Fibroblast of skin of left biceps (primary cell): ENCODE measurements at regions not wholly inside any gene's neighbourhood (a gene's known extent, or its start where the extent isn't known, plus 50 kb on each side); places are given as distances from the start of the nearest gene placed in this dataset.
"Not testable (repeated sequence)": the region's sequence is repeated elsewhere in the genome, so short reads cannot be mapped to it uniquely, and the experiment has no call there.

Experiments
- DNase-seq, 2 experiments: peaks; one replicate each; pipeline ENCODE4 v3.0.0-alpha.2; 2013; ENCODE audit warnings: low read depth in 2 of 2

- no peak for DNase-seq
These were observed 112.3 kb upstream of the SLC8A1 start for GRCh38 chr2:40564184-40564583.

DNA sequence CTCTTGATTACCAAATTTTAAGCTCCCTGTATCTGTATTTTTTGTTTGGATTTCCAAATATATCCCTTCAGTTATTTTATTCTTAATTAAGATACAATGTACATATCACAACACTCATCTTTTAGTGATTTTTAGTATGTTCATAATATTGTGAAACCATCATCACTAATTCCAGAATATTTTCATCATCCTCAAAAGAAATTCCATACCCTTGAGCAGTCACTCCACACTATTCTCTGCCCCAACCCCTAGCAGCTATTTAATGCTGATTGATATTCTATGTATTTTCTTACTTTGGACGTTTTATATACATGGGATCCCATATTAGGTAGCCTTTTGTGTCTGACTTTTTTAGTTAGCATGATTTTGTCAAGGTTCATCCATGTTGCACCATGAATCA lies 127.4 kb upstream of the SLC8A1 start:
- DNase-seq: peak; percentile 15 to 17

DNA sequence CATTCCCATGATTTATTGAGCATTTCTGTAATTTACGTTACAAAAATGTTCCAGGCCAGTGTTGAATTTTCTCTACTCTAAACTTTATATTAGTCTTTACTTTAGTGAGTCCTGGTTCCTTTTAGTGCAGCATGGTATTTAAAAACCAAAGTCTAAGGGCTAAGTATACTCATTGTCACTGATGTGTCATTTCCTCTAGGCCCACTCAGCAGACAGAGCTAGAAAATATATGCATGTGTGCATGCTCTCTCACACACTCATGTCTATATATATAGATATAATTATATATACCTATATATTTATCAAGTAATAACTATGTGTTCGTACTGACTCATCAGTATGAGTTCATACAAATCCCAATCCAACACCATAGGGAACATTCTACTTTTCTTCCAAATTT lies 132.5 kb upstream of the SLC8A1 start:
- DNase-seq: no peak

- no peak for DNase-seq
These were observed 139.9 kb upstream of the SLC8A1 start for GRCh38 chr2:40591774-40592173.

- DNase-seq: no peak
These were observed 140.3 kb upstream of the SLC8A1 start for GRCh38 chr2:40592218-40592617.

- DNase-seq: no peak
These were observed 155.0 kb upstream of the SLC8A1 start for GRCh38 chr2:40606862-40607261.

DNA sequence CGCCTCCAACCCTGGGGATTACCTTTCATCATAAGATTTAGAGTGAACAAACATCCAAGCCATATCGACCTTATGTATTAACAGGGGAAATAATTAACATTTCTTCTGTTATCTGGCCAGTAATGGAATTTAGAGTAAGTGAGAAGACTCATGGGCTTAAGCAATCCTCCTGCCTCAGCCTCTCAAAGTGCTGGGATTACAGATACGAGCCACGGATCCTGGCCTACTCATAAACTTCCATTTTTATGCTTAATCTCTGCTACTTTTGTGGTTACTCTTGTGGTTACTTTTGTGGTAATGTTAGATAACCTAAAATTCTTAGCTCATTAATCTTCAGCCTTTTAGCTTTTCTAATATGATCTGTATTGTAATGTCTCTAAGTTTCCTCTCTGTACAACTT lies 159.3 kb upstream of the SLC8A1 start:
- DNase-seq: no peak

DNA sequence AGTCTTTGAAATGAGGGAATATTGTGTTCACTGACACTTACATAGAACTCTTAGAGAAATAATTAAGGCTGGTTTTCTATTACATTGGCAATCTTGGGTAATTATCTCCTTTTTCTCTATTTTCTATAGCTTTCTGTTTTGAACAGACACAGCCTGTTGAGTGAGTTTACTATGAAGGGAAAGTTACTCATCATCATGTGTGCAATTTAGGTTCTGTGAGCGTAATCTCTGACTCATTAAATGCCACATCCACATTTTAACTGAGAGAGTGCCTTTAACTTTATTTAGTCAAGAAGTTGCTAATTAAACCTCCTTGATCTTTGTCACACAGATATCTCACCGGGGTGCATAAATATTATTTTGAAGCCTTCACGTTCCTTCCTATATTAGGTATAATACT lies 174.0 kb upstream of the SLC8A1 start:
- DNase-seq: peak; percentile 40 to 49

- no peak for DNase-seq
These were observed 176.7 kb upstream of the SLC8A1 start for GRCh38 chr2:40628556-40628955.

- no peak for DNase-seq
These were observed 178.0 kb upstream of the SLC8A1 start for GRCh38 chr2:40629768-40630434.

DNA sequence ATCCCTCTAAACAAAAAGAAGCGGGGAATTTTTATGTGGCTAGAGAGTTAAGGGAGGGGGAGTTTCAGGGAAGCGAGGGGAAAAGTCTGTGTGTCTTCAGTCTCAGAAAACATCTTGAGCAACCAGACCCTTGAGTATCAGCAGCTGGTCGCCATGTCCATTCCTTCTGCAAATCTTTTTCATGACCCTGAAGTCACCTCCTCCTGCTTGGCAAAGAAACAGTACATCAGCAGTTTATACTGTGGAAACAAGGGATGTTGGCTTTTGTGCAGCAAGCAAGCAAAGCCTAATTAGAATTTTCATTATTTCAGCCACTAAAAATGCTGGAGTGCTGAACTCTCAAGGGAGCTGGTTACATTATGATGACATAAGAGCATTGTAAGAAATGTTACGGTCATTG lies 187.4 kb upstream of the SLC8A1 start:
- DNase-seq: no peak

- peak; percentile 38 to 42 for DNase-seq
These were observed 190.3 kb upstream of the SLC8A1 start for GRCh38 chr2:40642237-40642636.

DNA sequence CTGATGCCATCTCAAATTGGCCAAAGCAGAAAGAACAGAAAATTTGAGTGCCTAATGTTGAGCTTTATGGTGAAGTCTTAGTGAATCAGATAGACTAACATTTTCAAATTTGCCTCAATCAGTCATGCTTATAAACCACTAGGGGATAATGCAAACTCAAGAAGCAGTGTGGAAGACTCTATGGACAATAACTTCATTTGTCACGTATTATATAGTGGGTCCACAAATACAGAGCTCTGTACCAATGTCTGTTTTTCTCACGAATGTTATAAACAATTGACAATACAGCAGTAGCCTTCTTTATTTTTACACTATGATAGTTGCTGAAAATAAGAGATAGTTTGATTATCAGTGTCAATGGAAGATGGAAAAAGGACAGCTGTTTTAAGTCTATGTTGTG lies 190.8 kb upstream of the SLC8A1 start:
- DNase-seq: no peak

DNA sequence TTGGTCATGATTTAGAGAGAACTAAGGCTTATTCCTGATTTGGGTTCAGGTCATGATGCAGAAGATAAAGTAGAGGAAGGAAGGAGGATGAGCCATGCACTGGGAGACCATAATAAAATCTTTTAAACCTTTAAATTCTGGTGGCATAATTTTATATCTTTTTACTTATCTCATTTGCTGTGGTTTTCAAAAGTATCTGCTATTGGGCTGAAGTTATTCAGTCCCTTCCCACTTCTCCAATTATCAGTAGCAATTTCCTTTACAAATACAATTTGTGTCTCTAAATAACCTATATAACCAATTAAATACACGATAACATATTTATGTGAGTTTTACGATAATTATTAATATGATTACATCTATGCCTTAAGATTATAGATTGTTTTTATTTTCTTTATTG lies 194.8 kb upstream of the SLC8A1 start:
- no peak for DNase-seq

DNA sequence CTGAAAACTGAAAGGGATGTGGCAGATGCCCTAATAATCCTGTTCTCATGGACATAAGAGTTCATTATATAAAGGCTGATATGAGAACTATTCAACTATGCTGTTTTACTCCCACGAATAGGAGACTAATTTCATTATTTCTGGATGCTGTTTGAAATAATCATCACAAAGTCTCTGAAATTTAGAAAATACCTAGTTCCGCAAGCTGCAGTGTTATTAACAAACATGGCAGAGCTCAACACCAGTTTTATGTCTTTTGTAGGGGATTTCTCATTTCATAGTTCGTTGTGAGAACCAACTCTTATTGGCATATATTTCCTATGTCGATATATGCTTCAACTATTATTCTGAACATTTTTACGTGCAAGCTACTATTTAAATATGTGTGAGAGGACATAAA lies 200.3 kb upstream of the SLC8A1 start:
- DNase-seq: no peak

GRCh38 chr2:40653829-40654228 lies 201.9 kb upstream of the SLC8A1 start:
- no peak for DNase-seq

- no peak for DNase-seq
These were observed 202.5 kb upstream of the SLC8A1 start for GRCh38 chr2:40654346-40654745.

- no peak for DNase-seq
These were observed 207.1 kb upstream of the SLC8A1 start for GRCh38 chr2:40658941-40659340.

- DNase-seq: no peak
These were observed 213.8 kb upstream of the SLC8A1 start for GRCh38 chr2:40665493-40666232.

- DNase-seq: peak in 1 of 2 experiments; percentile 9
These were observed 214.5 kb upstream of the SLC8A1 start for GRCh38 chr2:40666398-40666797.

DNA sequence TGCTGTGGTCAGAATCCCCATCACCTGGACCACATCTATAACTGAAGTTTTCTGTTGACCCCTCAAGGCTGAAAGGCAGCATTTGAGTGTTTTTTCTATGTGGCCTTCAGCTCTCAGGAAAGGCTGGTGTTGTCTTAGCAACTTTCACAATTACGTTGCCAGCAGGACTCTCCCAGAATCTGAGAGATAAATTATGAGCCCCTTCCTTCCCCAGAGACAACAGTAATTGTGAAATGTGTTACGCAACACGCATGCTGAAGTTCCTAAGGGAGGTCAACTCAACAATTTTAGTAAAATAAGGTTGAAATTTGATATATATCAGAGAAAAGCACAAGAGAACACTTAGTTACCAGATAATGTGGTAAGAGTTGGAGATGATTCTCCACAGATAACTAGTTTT lies 216.5 kb upstream of the SLC8A1 start:
- DNase-seq: peak; percentile 32 to 47

GRCh38 chr2:40676134-40676790 lies 224.4 kb upstream of the SLC8A1 start:
- DNase-seq: not testable (repeated sequence)

- no peak for DNase-seq
These were observed 228.7 kb upstream of the SLC8A1 start for GRCh38 chr2:40680547-40680946.
